ENCODE measurements at regions not wholly inside any gene's neighbourhood (a gene's known extent, or its start where the extent isn't known, plus 50 kb on each side); places are given as distances from the start of the nearest gene placed in this dataset.

DNA sequence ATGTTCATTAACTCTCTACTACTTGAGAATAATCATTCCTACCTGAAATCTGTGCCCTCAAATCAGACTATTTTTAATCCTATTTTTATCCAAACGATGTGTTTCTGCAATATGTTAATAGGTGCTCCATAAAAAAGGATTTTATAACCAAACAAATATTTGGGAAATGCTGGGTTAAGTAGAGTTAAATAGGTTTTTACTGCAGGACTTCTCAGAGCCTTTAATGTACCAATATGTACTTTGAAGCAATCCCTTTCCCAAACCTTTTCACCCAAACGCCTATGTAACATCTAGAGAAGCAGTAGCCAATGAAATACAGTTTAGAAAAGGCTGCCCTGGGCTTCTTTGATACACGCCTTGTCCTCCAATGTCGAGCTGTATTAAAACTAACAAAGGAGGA, 182.5 kb downstream of the SP3 start:
- DNase-seq = no peak

DNA sequence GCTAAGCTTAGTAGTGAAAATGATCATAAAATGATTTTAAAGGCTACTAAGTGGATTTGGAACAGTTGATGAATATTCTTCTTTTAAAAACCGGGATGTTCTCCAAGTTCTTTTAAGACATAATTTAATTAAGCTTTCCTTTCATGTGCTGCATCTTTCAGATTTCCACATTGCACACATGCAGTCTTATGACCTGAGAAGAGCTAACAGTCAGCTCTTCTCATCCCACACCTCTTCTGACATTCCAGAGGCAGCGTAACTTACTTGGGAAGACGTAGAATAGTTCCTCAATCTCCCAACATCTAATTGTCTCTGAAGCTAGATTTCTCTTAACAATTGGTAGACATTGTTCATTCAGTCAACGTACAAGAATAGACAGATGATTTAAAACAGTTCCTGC, 181.8 kb downstream of the SP3 start:
- no peak for DNase-seq

GRCh38 chr2:173785813-173786212, 179.4 kb downstream of the SP3 start:
- no peak for DNase-seq

GRCh38 chr2:173791502-173791901, 173.7 kb downstream of the SP3 start:
- no peak for DNase-seq

DNA sequence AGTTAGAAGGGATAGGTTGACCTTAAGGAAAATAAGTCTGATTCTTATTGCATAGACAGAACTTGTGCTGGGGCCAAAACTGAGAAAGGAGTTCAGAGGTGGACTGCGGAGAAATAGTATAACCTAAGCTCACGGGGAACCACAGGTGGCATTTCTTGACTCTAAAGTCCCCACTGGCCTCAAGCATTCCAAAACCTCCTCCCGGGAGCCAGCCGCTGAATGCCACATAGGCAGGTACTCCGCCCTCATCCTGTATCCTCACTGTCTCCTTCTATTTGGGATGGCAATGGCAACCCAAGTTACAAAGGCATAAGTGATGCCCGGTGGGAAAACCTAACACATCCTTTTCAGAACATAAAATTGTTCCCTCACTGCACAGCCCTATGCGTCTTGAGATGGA, 173.0 kb downstream of the SP3 start:
- no peak for DNase-seq

DNA sequence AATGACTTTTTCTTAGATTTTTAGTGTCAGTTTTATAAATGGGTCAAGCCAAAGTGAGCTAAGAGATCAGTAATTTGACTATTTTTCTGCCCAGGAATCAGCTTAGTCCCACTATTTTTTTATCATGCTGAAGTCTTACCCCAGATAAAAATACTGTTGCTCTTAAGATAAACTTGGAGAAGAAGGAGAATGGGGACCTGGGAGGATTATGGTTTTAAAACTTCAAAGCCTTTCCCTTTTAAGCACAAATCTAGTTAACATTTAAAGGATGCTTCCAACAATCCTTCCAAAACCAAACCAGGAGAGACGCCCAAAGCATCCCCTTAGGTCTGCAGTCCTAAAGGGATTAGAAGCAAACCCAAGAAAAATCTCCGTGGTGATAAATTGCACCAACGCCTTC, 172.4 kb downstream of the SP3 start:
- DNase-seq = no peak

GRCh38 chr2:173793709-173794565, 171.2 kb downstream of the SP3 start:
- no peak for DNase-seq

- no peak for DNase-seq
These were observed 167.4 kb downstream of the SP3 start for GRCh38 chr2:173797586-173798263.

GRCh38 chr2:173802518-173802917, 162.7 kb downstream of the SP3 start:
- no peak for DNase-seq

DNA sequence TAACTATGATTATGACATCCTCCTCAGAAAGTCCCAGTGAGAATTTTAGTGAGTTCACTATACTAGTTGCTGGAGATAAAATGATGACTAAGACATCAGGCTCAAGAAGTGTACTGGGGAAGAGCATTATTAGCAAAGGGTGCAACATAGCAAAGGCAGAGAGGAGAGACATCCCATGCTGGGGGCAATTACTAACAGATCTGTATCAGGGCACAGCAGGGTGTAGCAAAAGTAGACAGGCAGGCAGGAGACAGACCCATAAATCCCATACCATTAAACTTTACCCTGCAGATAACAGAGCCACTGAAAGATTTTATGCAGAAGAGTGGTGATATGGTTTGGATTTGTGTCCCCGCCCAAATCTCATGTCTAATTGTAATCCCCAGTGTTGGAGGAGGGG, 161.7 kb downstream of the SP3 start:
- DNase-seq = no peak

DNA sequence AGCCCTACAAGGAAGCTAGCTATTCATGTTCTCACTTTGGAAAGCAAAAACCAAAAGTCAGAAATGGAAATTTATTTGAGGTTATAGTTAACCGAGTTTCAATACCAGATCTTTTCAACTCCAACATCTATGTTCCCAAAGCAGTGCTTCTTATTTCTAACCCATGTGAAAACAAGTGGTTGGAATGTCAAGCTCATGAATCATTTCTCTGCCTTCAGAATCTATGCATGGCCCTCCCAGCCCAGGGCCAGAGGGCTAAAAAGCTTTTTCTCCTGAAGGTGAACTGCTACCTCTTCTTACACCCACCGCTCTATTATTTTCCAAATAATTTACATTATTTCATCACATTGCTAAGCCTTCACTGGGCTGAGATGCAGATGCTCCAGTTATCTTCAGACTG, 158.4 kb downstream of the SP3 start:
- no peak for DNase-seq

DNA sequence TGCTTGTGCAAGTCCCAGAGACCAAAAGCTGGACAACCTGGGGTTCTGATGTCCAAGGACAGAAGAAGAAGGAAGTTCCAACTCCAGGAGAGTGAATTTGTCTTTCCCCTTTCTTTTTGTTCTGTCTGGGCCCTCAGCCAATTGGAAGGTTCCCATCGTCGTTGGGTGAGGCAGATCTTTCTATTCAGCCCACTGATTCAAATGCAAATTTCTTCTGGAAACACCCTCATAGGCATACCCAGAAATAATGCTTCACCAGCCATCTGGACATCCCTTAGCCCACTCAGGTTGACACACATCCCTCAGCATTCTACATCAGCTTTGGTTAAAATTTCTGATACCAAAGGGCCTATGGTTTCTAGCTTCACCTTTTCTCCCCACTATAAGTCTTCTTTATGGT, 156.5 kb downstream of the SP3 start:
- DNase-seq = no peak

DNA sequence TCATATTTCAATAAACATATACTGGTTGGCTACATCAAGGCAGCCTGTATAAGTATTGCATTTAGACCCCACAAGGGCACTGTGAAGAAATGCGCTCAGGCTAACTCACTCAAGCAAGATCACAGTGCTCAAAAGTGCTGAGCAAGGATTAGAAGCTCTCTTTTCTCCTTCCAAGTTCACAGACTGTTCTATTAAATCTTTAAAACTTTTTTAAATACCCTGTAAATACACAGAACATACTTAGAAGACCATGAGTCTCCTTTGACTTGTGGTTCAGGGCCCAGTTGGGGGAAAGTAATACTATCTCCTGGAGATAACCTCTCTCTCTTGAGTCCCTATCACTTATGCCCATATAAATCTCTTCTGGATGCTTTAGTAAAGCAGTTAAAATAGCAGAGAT, 152.9 kb downstream of the SP3 start:
- DNase-seq = no peak

- no peak for DNase-seq
These were observed 150.9 kb downstream of the SP3 start for GRCh38 chr2:173814306-173814705.

DNA sequence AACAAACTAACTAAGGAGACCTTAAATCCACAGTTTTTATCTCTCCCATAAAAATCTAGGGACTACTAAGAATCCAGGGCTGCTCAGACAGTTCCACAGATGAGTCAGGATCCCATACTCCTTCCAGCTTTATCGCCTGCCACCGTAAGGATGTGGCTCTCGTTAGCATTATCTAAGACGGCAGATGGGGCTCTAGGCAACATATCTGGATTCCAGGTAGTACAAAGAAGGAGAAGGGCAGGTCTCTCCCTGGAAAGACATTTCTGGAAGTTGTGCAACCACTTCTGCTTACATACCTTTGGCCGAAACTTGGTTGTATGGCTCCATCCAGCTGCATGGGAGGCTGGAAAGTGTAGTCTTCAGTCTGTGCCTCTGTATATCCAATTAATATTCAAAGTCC, 149.4 kb downstream of the SP3 start:
- no peak for DNase-seq

- DNase-seq = no peak
These were observed 147.6 kb downstream of the SP3 start for GRCh38 chr2:173817582-173817981.

- no peak for DNase-seq
These were observed 146.9 kb downstream of the SP3 start for GRCh38 chr2:173818285-173818684.

- no peak for DNase-seq
These were observed 145.3 kb downstream of the SP3 start for GRCh38 chr2:173819852-173820251.

DNA sequence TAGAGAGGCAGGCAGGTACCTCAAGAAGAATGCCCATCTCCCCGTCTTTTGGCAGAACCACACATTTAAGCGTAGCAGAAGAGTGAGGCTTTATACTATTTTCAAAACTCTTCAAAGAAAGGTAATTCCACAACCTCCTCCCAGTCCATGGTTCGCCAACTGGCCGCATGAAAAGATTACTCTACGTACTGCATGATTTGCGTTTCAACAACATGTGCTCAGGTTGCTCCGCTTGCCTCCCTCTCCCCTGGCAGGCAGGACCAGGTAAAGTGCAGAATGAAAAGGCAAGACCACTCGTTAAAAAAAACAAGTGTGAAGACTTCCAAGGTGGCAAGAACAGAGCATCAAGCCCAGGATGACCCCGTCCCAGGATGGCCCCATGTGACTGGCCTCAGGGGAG, 143.7 kb downstream of the SP3 start:
- DNase-seq = no peak

DNA sequence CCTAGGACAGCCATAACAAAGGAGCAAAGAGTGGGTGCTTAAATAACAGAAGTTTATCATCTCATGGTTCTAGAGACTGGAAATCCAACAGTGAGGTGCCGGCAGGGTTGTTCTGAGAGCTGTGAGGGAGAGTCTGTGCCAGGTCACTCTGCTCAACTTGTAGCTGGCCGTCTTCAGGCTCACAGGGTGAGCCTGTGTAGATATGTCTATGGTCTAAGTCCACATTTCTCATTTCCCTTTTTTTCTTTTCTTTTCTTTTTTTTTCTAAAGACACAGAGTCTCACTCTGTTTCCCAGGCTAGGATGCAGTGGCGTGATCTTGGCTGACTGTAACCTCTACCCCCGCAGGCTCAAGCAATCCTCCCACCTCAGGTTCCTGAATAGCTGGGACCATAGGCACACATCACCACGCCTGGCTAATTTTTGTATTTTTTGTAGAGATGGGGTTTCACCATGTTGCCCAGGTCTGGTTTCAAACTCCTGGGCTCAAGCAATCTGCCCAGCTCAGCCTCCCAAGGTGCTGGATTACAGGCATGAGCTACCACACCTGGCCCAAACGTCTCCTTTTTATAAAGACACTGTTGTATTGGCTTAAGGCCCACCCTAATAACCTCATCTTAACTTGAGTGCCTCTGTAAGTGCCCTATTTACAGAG, 142.2 kb downstream of the SP3 start:
- no peak for DNase-seq

DNA sequence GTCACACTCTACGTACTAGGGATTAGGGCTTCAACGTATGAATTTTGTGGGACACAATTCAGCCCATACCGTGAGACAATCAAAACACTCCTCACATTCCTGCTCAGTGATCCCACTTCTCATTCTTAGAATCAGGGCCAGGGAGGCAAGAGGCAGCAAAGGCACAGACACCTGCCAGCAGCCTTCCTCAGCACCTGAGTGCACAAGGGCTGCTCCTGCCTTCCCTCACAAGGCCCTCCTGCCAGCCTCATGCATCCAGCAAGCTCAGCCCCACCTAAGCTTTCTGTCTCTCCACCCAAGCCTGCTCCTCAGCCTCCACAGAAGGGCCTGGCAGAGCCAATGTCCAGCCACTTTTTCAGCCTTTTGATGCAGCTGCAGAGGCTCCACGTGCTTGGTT, 141.6 kb downstream of the SP3 start:
- DNase-seq = no peak

DNA sequence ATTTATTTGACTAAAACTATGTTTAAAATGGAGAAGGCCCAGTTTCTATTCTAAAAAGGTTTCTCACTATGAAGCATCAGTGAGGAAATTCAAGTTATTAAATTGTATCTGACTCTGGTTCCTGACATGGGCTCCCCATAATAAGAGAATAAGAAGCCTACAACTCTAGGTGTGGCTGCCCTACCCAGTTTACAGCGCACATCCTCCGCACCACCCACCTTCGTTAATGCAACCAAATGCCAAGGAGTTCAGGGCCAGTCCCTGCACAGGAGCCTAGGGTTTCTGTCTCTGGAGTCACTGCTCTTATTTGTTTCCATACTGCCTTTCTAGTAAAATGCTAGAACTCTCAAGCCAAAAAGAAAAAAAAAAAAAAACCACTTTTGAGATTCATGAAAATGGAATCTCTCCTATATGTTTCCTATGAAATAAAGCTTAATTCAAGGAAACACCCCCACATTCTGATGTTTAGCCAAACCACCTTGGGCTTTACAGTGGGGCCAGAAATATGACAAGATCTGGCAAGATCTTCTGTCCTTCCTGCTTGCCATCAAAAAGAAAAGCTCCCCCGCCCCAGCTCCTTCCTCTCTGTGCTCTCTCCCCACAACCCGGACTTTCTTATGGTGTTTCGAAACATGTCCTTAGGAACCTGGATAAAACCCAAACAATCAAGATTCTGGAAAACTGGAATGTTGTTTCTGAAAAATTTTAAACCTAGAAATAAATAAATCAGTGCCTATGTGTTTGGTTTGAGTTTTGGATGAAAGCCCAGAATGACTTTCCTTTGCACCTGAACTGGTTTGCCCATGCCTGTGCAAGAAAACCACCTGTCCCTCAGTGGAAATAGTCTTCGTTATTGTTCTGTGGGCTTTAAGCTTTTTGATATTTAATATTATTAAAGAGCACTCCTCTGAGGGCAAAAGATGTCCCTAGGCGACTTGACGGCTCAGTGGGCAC, 136.7 kb downstream of the SP3 start:
- no peak for DNase-seq

GRCh38 chr2:173829727-173830126, 135.4 kb downstream of the SP3 start:
- no peak for DNase-seq
